ENCODE measurements at regions not wholly inside any gene's neighbourhood (a gene's known extent, or its start where the extent isn't known, plus 50 kb on each side); places are given as distances from the start of the nearest gene placed in this dataset.

GRCh38 chr7:131781-132482, 60.4 kb upstream of the FAM20C start:
- Histone ChIP-seq H3K9me2 (replicated peaks; ENCODE audit: insufficient read depth) (no peaks in the 10 kb centered on the region), H3K36me3 (replicated peaks; ENCODE audit: insufficient read depth, low read depth) (no peaks in the 10 kb centered on the region), H3K27ac (no peak overlapping the region), H3K4me3 (no peak overlapping the region), H3K4me2 (no peak overlapping the region), H4K20me1 (ENCODE audit: insufficient read depth, poor library complexity, severe bottlenecking) (no peaks in the 10 kb centered on the region), H3K27me3 (no peaks in the 10 kb centered on the region), H3K79me2 (no peaks in the 10 kb centered on the region), H3K9me3 (ENCODE audit: low read depth) (no peaks in the 10 kb centered on the region), H3K4me1 (ENCODE audit: insufficient read depth) (no peaks in the 10 kb centered on the region), H2AFZ (no peak overlapping the region)
- TF ChIP-seq EZH2 (IDR thresholded peaks at IDR 0.05; ENCODE audit: borderline replicate concordance) = no peak
- TF ChIP-seq CTCF (IDR thresholded peaks at IDR 0.05; ENCODE audit: poor library complexity) = no peak
- TF ChIP-seq EZH2phosphoT487 (IDR thresholded peaks at IDR 0.05; ENCODE audit: low read depth, severe bottlenecking, unreplicated experiment) = no peak
- 87% methylated on average over 21 of the region's 21 CpGs for WGBS (ENCODE audit: low lambda C conversion rate, missing lambda C conversion rate)
- peak; percentile 5 for DNase-seq (ENCODE audit: low spot score)

GRCh38 chr7:132899-133298, 59.5 kb upstream of the FAM20C start:
- no peaks in the 10 kb centered on the region for H3K79me2 ChIP-seq
- no peaks in the 10 kb centered on the region for H4K20me1 ChIP-seq (ENCODE audit: insufficient read depth, poor library complexity, severe bottlenecking)
- H3K4me1 ChIP-seq (ENCODE audit: insufficient read depth) = no peaks in the 10 kb centered on the region
- 88% methylated on average over 2 of the region's 2 CpGs for WGBS (ENCODE audit: low lambda C conversion rate, missing lambda C conversion rate)
- no peak for TF ChIP-seq EZH2 (IDR thresholded peaks at IDR 0.05; ENCODE audit: borderline replicate concordance)
- no peak for TF ChIP-seq CTCF (IDR thresholded peaks at IDR 0.05; ENCODE audit: poor library complexity)
- no peak for TF ChIP-seq EZH2phosphoT487 (IDR thresholded peaks at IDR 0.05; ENCODE audit: low read depth, severe bottlenecking, unreplicated experiment)
- H3K4me2 ChIP-seq = no peak overlapping the region
- no peaks in the 10 kb centered on the region for H3K9me3 ChIP-seq (ENCODE audit: low read depth)
- H3K27me3 ChIP-seq = no peaks in the 10 kb centered on the region
- no peaks in the 10 kb centered on the region for H3K9me2 ChIP-seq (replicated peaks; ENCODE audit: insufficient read depth)
- H3K27ac ChIP-seq = no peak overlapping the region
- H3K36me3 ChIP-seq (replicated peaks; ENCODE audit: insufficient read depth, low read depth) = no peaks in the 10 kb centered on the region
- H3K4me3 ChIP-seq = no peak overlapping the region
- no peak for DNase-seq (ENCODE audit: low spot score)
- no peak overlapping the region for H2AFZ ChIP-seq

- no peaks in the 10 kb centered on the region for H3K9me3 ChIP-seq (ENCODE audit: low read depth)
Observed at GRCh38 chr7:133470-133869, 58.9 kb upstream of the FAM20C start.

More at GRCh38 chr7:133470-133869, 58.9 kb upstream of the FAM20C start:
- Histone ChIP-seq H3K4me2 (no peak overlapping the region), H3K36me3 (replicated peaks; ENCODE audit: insufficient read depth, low read depth) (no peaks in the 10 kb centered on the region), H3K9me2 (replicated peaks; ENCODE audit: insufficient read depth) (no peaks in the 10 kb centered on the region), H3K79me2 (no peaks in the 10 kb centered on the region), H3K27me3 (no peaks in the 10 kb centered on the region), H3K27ac (no peak overlapping the region), H3K4me3 (no peak overlapping the region), H4K20me1 (ENCODE audit: insufficient read depth, poor library complexity, severe bottlenecking) (no peaks in the 10 kb centered on the region), H3K4me1 (ENCODE audit: insufficient read depth) (no peaks in the 10 kb centered on the region), H2AFZ (no peak overlapping the region)
- 72% methylated on average over 8 of the region's 11 CpGs for WGBS (ENCODE audit: low lambda C conversion rate, missing lambda C conversion rate)
- DNase-seq (ENCODE audit: low spot score) = peak; percentile 3
- TF ChIP-seq EZH2phosphoT487 (IDR thresholded peaks at IDR 0.05; ENCODE audit: low read depth, severe bottlenecking, unreplicated experiment) = no peak
- TF ChIP-seq CTCF (IDR thresholded peaks at IDR 0.05; ENCODE audit: poor library complexity) = no peak
- no peak for TF ChIP-seq EZH2 (IDR thresholded peaks at IDR 0.05; ENCODE audit: borderline replicate concordance)

Data from hepatocyte (in vitro differentiated cells).